HG03159 (cell line): ENCODE measurements at regions not wholly inside any gene's neighbourhood (a gene's known extent, or its start where the extent isn't known, plus 50 kb on each side); places are given as distances from the start of the nearest gene placed in this dataset.
"Not testable (repeated sequence)": the region's sequence is repeated elsewhere in the genome, so short reads cannot be mapped to it uniquely, and the experiment has no call there.

Experiments
- ATAC-seq: cut with Tn5 transposase; IDR thresholded peaks from one replicate; pipeline ENCODE4 v1.9.1; 2021; ENCODE audit warnings: mild to moderate bottlenecking, moderate library complexity; ENCODE audit not compliant: unreplicated experiment

- ATAC-seq = no peak
Observed at GRCh38 chr5:135145985-135146384, 112.0 kb upstream of the PITX1 start.

- ATAC-seq = not testable (repeated sequence)
Observed at GRCh38 chr5:135143682-135144081, 109.7 kb upstream of the PITX1 start.

DNA sequence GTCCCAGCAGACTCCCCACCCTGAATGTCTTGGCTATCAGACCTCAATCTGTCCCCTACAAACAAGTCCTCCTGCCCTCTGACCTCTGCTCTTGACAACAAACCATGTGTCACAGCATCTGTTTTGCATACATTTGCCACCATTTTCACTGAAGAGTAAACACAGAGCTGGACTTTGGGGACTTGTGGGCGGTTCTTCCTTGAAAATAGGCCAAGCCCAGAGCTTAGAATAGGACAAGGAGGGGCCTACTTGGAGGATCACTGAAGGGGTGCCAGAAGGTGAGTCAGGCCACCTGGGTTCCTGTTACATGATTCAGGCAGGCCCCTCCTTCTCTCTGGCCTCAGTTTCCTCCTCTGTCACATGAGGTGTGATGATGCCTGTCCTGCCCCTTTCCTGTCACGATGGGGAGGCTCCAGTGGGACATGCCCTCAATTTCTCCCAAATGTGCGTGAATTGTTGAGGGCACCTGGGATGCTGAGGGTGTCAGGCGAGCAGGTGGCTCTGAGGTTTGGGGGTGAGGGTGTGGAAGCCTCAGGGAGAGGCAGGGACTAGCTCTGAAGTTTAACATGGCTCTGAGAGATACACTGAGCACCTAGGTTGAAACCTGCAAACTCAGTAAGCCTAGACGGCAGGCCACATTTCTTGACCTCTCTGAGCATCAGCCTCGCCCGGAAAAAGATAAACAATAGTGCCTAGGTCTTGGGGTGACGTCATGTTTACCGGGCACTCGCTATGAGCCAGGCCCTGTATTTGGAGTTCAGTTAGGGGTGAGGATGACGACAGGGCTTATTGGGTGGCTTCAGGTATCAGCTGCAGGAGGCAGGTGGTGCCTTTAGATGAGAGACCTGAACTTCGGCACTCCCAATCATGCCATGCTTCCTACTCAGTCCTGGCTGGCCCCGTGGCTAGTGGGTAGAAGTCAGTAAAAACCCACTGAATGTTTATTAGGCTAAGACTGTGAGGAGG lies 107.6 kb upstream of the PITX1 start:
- no peak for ATAC-seq

- no peak for ATAC-seq
Observed at GRCh38 chr5:135140446-135141204, 106.6 kb upstream of the PITX1 start.

GRCh38 chr5:135139381-135140134 lies 105.5 kb upstream of the PITX1 start:
- ATAC-seq = no peak

- ATAC-seq = no peak
Observed at GRCh38 chr5:135138116-135138850, 104.3 kb upstream of the PITX1 start.

- ATAC-seq = no peak
Observed at GRCh38 chr5:135137146-135137915, 103.3 kb upstream of the PITX1 start.

GRCh38 chr5:135136546-135136945 lies 102.5 kb upstream of the PITX1 start:
- no peak for ATAC-seq

GRCh38 chr5:135135530-135136226 lies 101.7 kb upstream of the PITX1 start:
- ATAC-seq = no peak

- ATAC-seq = no peak
Observed at GRCh38 chr5:135134691-135135381, 100.8 kb upstream of the PITX1 start.

GRCh38 chr5:135133698-135134515 lies 99.9 kb upstream of the PITX1 start:
- no peak for ATAC-seq

GRCh38 chr5:135133181-135133580 lies 99.2 kb upstream of the PITX1 start:
- no peak for ATAC-seq

DNA sequence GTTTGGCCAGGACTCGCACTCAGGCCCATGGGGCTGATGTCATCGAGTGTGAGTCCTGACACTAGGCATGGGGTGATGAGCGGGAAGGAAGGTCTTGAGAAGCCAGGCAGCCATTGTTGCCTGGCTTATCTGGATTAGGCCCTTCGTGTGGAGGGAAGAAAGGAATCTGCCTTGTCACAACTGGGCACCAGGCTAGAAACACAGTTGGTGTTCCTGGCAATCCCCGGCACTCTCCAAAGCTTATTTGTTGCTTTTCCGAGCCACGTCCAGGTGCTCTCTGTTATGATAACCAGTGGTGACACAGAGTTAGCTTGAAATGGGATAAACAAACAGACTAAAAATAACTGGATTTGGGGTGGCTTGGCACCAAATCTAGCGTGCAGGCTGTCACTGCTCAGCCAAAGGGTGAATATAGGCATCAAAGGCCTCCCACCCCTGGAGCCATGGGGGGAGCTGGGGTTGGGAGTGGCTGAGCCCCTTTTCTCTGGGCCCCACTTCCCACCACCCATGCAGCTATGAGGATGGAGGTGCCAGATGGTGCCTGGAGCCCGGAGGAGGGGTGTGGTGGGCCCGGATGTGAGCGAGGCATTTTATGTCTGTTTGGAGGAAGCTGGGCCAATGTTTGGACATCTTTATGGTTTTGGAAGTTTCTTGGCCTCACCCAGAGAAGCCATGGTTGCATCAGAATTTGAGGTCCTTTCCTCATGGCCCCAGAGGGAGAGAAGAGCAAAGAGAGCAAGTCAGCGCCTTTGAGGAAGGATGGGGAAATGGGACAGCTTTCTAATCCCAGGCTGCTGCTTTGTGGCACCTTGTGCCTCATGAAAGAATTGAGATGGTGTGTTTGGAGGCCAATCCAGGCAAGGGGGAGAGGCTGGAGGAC lies 98.0 kb upstream of the PITX1 start:
- ATAC-seq = no peak

GRCh38 chr5:135130261-135131215 lies 96.5 kb upstream of the PITX1 start:
- ATAC-seq = no peak

DNA sequence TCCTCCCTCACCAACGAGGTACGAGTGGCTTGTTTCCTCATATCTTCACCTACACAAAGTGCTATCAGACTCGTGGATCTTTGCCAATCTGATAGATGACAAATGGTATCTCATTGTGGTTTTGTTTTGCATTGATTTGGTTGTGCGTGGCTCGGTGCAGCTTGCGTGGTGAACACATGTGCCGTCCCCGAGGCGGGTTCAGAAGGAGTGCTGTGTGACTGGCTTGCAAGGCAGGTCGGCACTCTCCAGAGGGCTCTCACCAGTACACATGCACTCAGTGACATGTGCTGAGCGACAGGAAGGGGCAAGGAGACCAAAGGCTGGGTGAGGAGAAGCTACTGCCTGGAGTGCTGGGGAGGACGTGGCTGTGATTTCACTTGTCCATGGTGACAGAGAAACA lies 95.3 kb upstream of the PITX1 start:
- no peak for ATAC-seq

GRCh38 chr5:135128361-135128760 lies 94.3 kb upstream of the PITX1 start:
- no peak for ATAC-seq
